NT2/D1 (cell line): ENCODE measurements at regions not wholly inside any gene's neighbourhood (a gene's known extent, or its start where the extent isn't known, plus 50 kb on each side); places are given as distances from the start of the nearest gene placed in this dataset.

Experiments
- SUZ12 ChIP-seq: IDR thresholded peaks from 2 replicates; pipeline ENCODE4 v1.6.1; 2011; ENCODE audit not compliant: insufficient read length, insufficient read depth; ENCODE audit errors: extremely low read depth
- YY1 ChIP-seq: IDR thresholded peaks from 2 replicates; pipeline ENCODE4 v1.6.1; 2011; ENCODE audit not compliant: insufficient read length, insufficient read depth
- ZNF274 ChIP-seq: IDR thresholded peaks from 2 replicates; pipeline ENCODE4 v1.6.1; 2011; ENCODE audit warnings: mild to moderate bottlenecking, low read depth, low read length

- no peak for TF ChIP-seq YY1
- no peak for TF ChIP-seq ZNF274
- no peak for TF ChIP-seq SUZ12
Observed at GRCh38 chr3:191143224-191143623, 55.8 kb upstream of the OSTN start.
